ENCODE measurements at regions not wholly inside any gene's neighbourhood (a gene's known extent, or its start where the extent isn't known, plus 50 kb on each side); places are given as distances from the start of the nearest gene placed in this dataset.

- Histone ChIP-seq H3K36me3 (ENCODE audit: control insufficient read depth in 2 of 2, extremely low read depth in 1 of 2, insufficient read depth in 2 of 2, low read length in 2 of 2) (no peaks in the 10 kb centered on the region), H3K79me2 (ENCODE audit: control insufficient read depth, insufficient read depth, low read length) (no peaks in the 10 kb centered on the region), H3K27me3 (ENCODE audit: control insufficient read depth in 2 of 2, insufficient read depth in 2 of 2, low read length in 2 of 2) (no peaks in the 10 kb centered on the region), H3K9ac (replicated peaks; ENCODE audit: extremely low read depth, insufficient read depth, low read length) (no peak overlapping the region), H3K27ac (ENCODE audit: insufficient read depth, low read depth, low read length) (no peak overlapping the region), H3K4me3 (replicated peaks in 1 of 3; ENCODE audit: insufficient read depth in 1 of 3, low read depth in 1 of 3, low read length in 3 of 3) (no peak overlapping the region), H3K4me2 (ENCODE audit: insufficient read depth, low read length) (no peak overlapping the region), H2AFZ (ENCODE audit: low read depth, low read length) (no peak overlapping the region), H3K9me3 (replicated peaks; ENCODE audit: control insufficient read depth, insufficient read depth, low read length) (no peaks in the 10 kb centered on the region), H4K20me1 (replicated peaks; ENCODE audit: control insufficient read depth, extremely low read depth, insufficient read depth, low read length) (no peaks in the 10 kb centered on the region), H3K9me1 (replicated peaks; ENCODE audit: control insufficient read depth, extremely low read depth, insufficient read depth, low read length) (no peaks in the 10 kb centered on the region), H3K4me1 (ENCODE audit: control insufficient read depth, extremely low read depth, insufficient read depth, low read length) (peaks cover 35% of the 10 kb centered on the region)
- DNase-seq (ENCODE audit: low read depth, low spot score) (no peak), FAIRE-seq (no peak)
- dilution Hi-C loops (cut with MboI; ENCODE audit: extremely low pct_ligation_motif_present, low sequenced_read_pairs), result no loop called here
- no peak for TF ChIP-seq POLR2A (IDR thresholded peaks at IDR 0.05; ENCODE audit: low read depth, low read length)
- TF ChIP-seq EZH2 (IDR thresholded peaks at IDR 0.05; ENCODE audit: borderline replicate concordance, low read depth, low read length, severe bottlenecking), result no peak
- TF ChIP-seq JUN (IDR thresholded peaks at IDR 0.05; ENCODE audit: borderline replicate concordance, insufficient read depth, insufficient read length, low read depth), result no peak
- TF ChIP-seq MAX (IDR thresholded peaks at IDR 0.05; ENCODE audit: insufficient read depth, insufficient read length), result no peak
- TF ChIP-seq POLR2AphosphoS5 (IDR thresholded peaks at IDR 0.05; ENCODE audit: insufficient read depth, low read depth, low read length), result no peak
- no peak for TF ChIP-seq CTCF (IDR thresholded peaks at IDR 0.05; ENCODE audit: extremely low read depth in 1 of 2, insufficient read depth in 1 of 2, low read depth in 1 of 2, low read length in 2 of 2)
- no peak for TF ChIP-seq MYC (IDR thresholded peaks at IDR 0.05; ENCODE audit: low read depth, low read length)
- no peak for TF ChIP-seq FOS (IDR thresholded peaks at IDR 0.05; ENCODE audit: borderline replicate concordance, insufficient read depth, low read length)
- intact Hi-C loops (cut with micrococcal nuclease), result loop anchor here (5.0 to 10.0 kb wide), 4 partner anchors 333 to 730 kb away; partner anchors contain the start of gene DCUN1D5
- BruUV-seq (replicated peaks), result no TSS peak
- POLR2A ChIA-PET, result no interaction called here
- CTCF ChIA-PET, result interaction anchor here (1.0 to 4.9 kb wide), 3 partner anchors 13 to 210 kb away, joined by 3 to 48 read pairs (median 7); no protein-coding TSS in a partner anchor
These were observed 425.7 kb downstream of the DYNC2H1 start for GRCh38 chr11:103534959-103535358.
